ENCODE measurements at regions not wholly inside any gene's neighbourhood (a gene's known extent, or its start where the extent isn't known, plus 50 kb on each side); places are given as distances from the start of the nearest gene placed in this dataset.

- H3K4me3 ChIP-seq = no peak overlapping the region
- no peaks in the 10 kb centered on the region for H3K9me3 ChIP-seq
- no peak for DNase-seq
- H3K36me3 ChIP-seq (ENCODE audit: low read depth) = no peaks in the 10 kb centered on the region
- no peaks in the 10 kb centered on the region for H3K4me1 ChIP-seq (ENCODE audit: low read depth)
- intact Hi-C loops (cut with DNase I, micrococcal nuclease) = no loop called here
- TF ChIP-seq CTCF (IDR thresholded peaks at IDR 0.05) = no peak
- ATAC-seq = no peak
Observed at GRCh38 chr1:30014031-30014430, 709.4 kb downstream of the MATN1 start.

GRCh38 chr1:30012455-30013440, 710.6 kb downstream of the MATN1 start:
- no peak for ATAC-seq
- Histone ChIP-seq H3K9me3 (no peaks in the 10 kb centered on the region), H3K36me3 (ENCODE audit: low read depth) (no peaks in the 10 kb centered on the region), H3K4me3 (no peak overlapping the region), H3K4me1 (ENCODE audit: low read depth) (no peaks in the 10 kb centered on the region)
- intact Hi-C loops (cut with DNase I, micrococcal nuclease) = no loop called here
- no peak for TF ChIP-seq CTCF (IDR thresholded peaks at IDR 0.05)
- no peak for DNase-seq

GRCh38 chr1:30011970-30012369, 711.4 kb downstream of the MATN1 start:
- H3K4me1 ChIP-seq (ENCODE audit: low read depth) = no peaks in the 10 kb centered on the region
- no peak overlapping the region for H3K4me3 ChIP-seq
- intact Hi-C loops (cut with DNase I, micrococcal nuclease) = no loop called here
- DNase-seq (no peak), ATAC-seq (no peak)
- no peak for TF ChIP-seq CTCF (IDR thresholded peaks at IDR 0.05)
- H3K36me3 ChIP-seq (ENCODE audit: low read depth) = no peaks in the 10 kb centered on the region
- no peaks in the 10 kb centered on the region for H3K9me3 ChIP-seq

GRCh38 chr1:30010506-30011106, 712.8 kb downstream of the MATN1 start:
- Histone ChIP-seq H3K9me3 (no peaks in the 10 kb centered on the region), H3K4me3 (no peak overlapping the region), H3K4me1 (ENCODE audit: low read depth) (no peaks in the 10 kb centered on the region), H3K36me3 (ENCODE audit: low read depth) (no peaks in the 10 kb centered on the region)
- TF ChIP-seq CTCF (IDR thresholded peaks at IDR 0.05) = no peak
- intact Hi-C loops (cut with DNase I, micrococcal nuclease) = no loop called here
- ATAC-seq (no peak), DNase-seq (no peak)

- TF ChIP-seq CTCF (IDR thresholded peaks at IDR 0.05) = no peak
- no peak for ATAC-seq
Observed at GRCh38 chr1:30009720-30010119, 713.7 kb downstream of the MATN1 start.

More at GRCh38 chr1:30009720-30010119, 713.7 kb downstream of the MATN1 start:
- DNase-seq = no peak
- Histone ChIP-seq H3K9me3 (no peaks in the 10 kb centered on the region), H3K36me3 (ENCODE audit: low read depth) (no peaks in the 10 kb centered on the region), H3K4me3 (no peak overlapping the region), H3K4me1 (ENCODE audit: low read depth) (no peaks in the 10 kb centered on the region)
- intact Hi-C loops (cut with DNase I, micrococcal nuclease) = no loop called here

Measured in mucosa of descending colon (tissue), 3 donors.